H9 (cell line): ENCODE measurements at regions not wholly inside any gene's neighbourhood (a gene's known extent, or its start where the extent isn't known, plus 50 kb on each side); places are given as distances from the start of the nearest gene placed in this dataset.

ENCODE experiments used
- DNase-seq: peaks from one replicate; pipeline ENCODE4 v3.0.0-alpha.2; 2017
- H2AFZ ChIP-seq: one replicate; pipeline ENCODE4 v1.6.1; 2013; ENCODE audit warnings: mild to moderate bottlenecking, low read length, control low read depth, moderate library complexity
- H2AK5ac ChIP-seq: 2 replicates; pipeline ENCODE4 v1.6.1; 2013; ENCODE audit warnings: low read length, control low read depth, mixed read lengths; ENCODE audit not compliant: insufficient read length
- H2BK120ac ChIP-seq: one replicate; pipeline ENCODE4 v1.6.1; 2013; ENCODE audit warnings: low read depth, mild to moderate bottlenecking, low read length, control low read depth, inconsistent platforms; ENCODE audit not compliant: poor library complexity, severe bottlenecking
- H2BK12ac ChIP-seq: 2 replicates; pipeline ENCODE4 v1.6.1; 2013; ENCODE audit warnings: low read length, control low read depth, mixed read lengths, low read depth; ENCODE audit not compliant: insufficient read length
- H2BK15ac ChIP-seq: 2 replicates; pipeline ENCODE4 v1.6.1; 2013; ENCODE audit warnings: low read depth, low read length, control low read depth
- H2BK20ac ChIP-seq: one replicate; pipeline ENCODE4 v1.6.1; 2013; ENCODE audit warnings: low read depth, mild to moderate bottlenecking, low read length, control low read depth, inconsistent platforms; ENCODE audit not compliant: poor library complexity, severe bottlenecking
- H2BK5ac ChIP-seq: 2 replicates; pipeline ENCODE4 v1.6.1; 2013; ENCODE audit warnings: low read length, control low read depth, mixed read lengths; ENCODE audit not compliant: insufficient read length
- H3K14ac ChIP-seq: 2 replicates; pipeline ENCODE4 v1.6.1; 2013; ENCODE audit warnings: low read length, control low read depth; ENCODE audit not compliant: insufficient read depth
- H3K18ac ChIP-seq: 2 replicates; pipeline ENCODE4 v1.6.1; 2013; ENCODE audit warnings: low read depth, mild to moderate bottlenecking, mixed read lengths, low read length, control low read depth; ENCODE audit not compliant: insufficient read length
- H3K23ac ChIP-seq: 2 replicates; pipeline ENCODE4 v1.6.1; 2013; ENCODE audit warnings: low read length, control low read depth, mixed read lengths, low read depth; ENCODE audit not compliant: insufficient read length
- H3K23me2 ChIP-seq: 2 replicates; pipeline ENCODE4 v1.6.1; 2013; ENCODE audit warnings: low read depth, mild to moderate bottlenecking, mixed read lengths, low read length, control low read depth; ENCODE audit not compliant: insufficient read length, poor library complexity, severe bottlenecking
- H3K27ac ChIP-seq: 2 replicates; pipeline ENCODE4 v1.5.1; 2013; ENCODE audit warnings: low read length, control low read depth, mixed read lengths, low read depth; ENCODE audit not compliant: insufficient read length
- H3K27me3 ChIP-seq: 2 replicates; pipeline ENCODE4 v1.6.1; 2013; ENCODE audit warnings: low read length, control low read depth, inconsistent platforms; ENCODE audit not compliant: insufficient read depth
- H3K4ac ChIP-seq: 2 replicates; pipeline ENCODE4 v1.6.1; 2013; ENCODE audit warnings: low read depth, mild to moderate bottlenecking, control low read depth, inconsistent platforms, low read length, moderate library complexity
- H3K4me1 ChIP-seq: 2 replicates; pipeline ENCODE4 v1.6.1; 2013; ENCODE audit warnings: low read length, control low read depth, inconsistent platforms; ENCODE audit not compliant: insufficient read depth
- H3K4me2 ChIP-seq: 2 replicates; pipeline ENCODE4 v1.6.1; 2013; ENCODE audit warnings: low read length, control low read depth, mixed read lengths; ENCODE audit not compliant: insufficient read length, insufficient read depth
- H3K56ac ChIP-seq: 2 replicates; pipeline ENCODE4 v1.6.1; 2013; ENCODE audit warnings: low read depth, mild to moderate bottlenecking, mixed read lengths, low read length, control low read depth; ENCODE audit not compliant: insufficient read length
- H3K79me1 ChIP-seq: 2 replicates; pipeline ENCODE4 v1.6.1; 2013; ENCODE audit warnings: low read depth, mild to moderate bottlenecking, moderate library complexity, low read length, control low read depth, inconsistent platforms; ENCODE audit not compliant: insufficient read depth, poor library complexity, severe bottlenecking
- H3K79me2 ChIP-seq: 2 replicates; pipeline ENCODE4 v1.6.1; 2013; ENCODE audit warnings: low read length, control low read depth, inconsistent platforms; ENCODE audit not compliant: insufficient read depth
- H3K9ac ChIP-seq: 2 replicates; pipeline ENCODE4 v1.6.1; 2013; ENCODE audit warnings: low read length, control low read depth, mixed read lengths; ENCODE audit not compliant: insufficient read length; ENCODE audit errors: extremely low read depth
- H3K9me3 ChIP-seq: one replicate; pipeline ENCODE4 v1.6.1; 2013; ENCODE audit warnings: low read depth, low read length, inconsistent platforms; ENCODE audit not compliant: control insufficient read depth
- H3T11ph ChIP-seq: one replicate; pipeline ENCODE4 v1.6.1; 2013; ENCODE audit warnings: mild to moderate bottlenecking, low read length, control low read depth, inconsistent platforms
- H4K20me1 ChIP-seq: one replicate; pipeline ENCODE4 v1.6.1; 2013; ENCODE audit not compliant: control insufficient read depth, insufficient read length, insufficient read depth
- H4K5ac ChIP-seq: 2 replicates; pipeline ENCODE4 v1.6.1; 2013; ENCODE audit warnings: low read depth, mild to moderate bottlenecking, mixed read lengths, low read length, control low read depth; ENCODE audit not compliant: insufficient read length
- H4K8ac ChIP-seq: replicated peaks from 2 replicates; pipeline ENCODE4 v1.6.1; 2013; ENCODE audit warnings: low read length, control low read depth, mixed read lengths, low read depth; ENCODE audit not compliant: insufficient read length
- H4K91ac ChIP-seq: 2 replicates; pipeline ENCODE4 v1.6.1; 2013; ENCODE audit warnings: low read depth, mild to moderate bottlenecking, moderate library complexity, mixed read lengths, low read length, control low read depth; ENCODE audit not compliant: insufficient read length
- H3K27ac Mint-ChIP-seq, 3 experiments: 2 replicates in 2 of 3; 3 replicates in 1 of 3; pipeline ENCODE4 v1.8.0; 2020 to 2021; ENCODE audit warnings: mixed read lengths in 3 of 3, mild to moderate bottlenecking in 1 of 3, moderate library complexity in 1 of 3
- H3K27me3 Mint-ChIP-seq: 2 replicates; pipeline ENCODE4 v1.8.0; 2021; ENCODE audit warnings: low read depth, mild to moderate bottlenecking, moderate library complexity, mixed read lengths
- H3K36me3 Mint-ChIP-seq, 3 experiments: 2 replicates in 2 of 3; 3 replicates in 1 of 3; pipeline ENCODE4 v1.8.0; 2020 to 2021; ENCODE audit warnings: low read depth in 3 of 3, mixed read lengths in 3 of 3; ENCODE audit not compliant: insufficient read depth in 1 of 3
- H3K4me1 Mint-ChIP-seq, 2 experiments: 2 replicates each; pipeline ENCODE4 v1.8.0; 2020; ENCODE audit warnings: mixed read lengths in 2 of 2
- H3K4me3 Mint-ChIP-seq, 2 experiments: 2 replicates in 1 of 2; 3 replicates in 1 of 2; pipeline ENCODE4 v1.8.0; 2020 to 2021; ENCODE audit warnings: mild to moderate bottlenecking in 2 of 2, mixed read lengths in 2 of 2, moderate library complexity in 1 of 2
- H3K9me3 Mint-ChIP-seq, 2 experiments: 2 replicates in 1 of 2; 3 replicates in 1 of 2; pipeline ENCODE4 v1.8.0; 2020; ENCODE audit warnings: mild to moderate bottlenecking in 2 of 2, mixed read lengths in 2 of 2, moderate library complexity in 1 of 2
- TF ChIP-seq, protein P1 (sequence below): fragments of 200-600 bp; sonication (generic); conservative IDR thresholded peaks from 3 replicates; pipeline ENCODE4 v1.8.0; 2021; ENCODE audit warnings: antibody characterized with exemption, mild to moderate bottlenecking

DNA sequence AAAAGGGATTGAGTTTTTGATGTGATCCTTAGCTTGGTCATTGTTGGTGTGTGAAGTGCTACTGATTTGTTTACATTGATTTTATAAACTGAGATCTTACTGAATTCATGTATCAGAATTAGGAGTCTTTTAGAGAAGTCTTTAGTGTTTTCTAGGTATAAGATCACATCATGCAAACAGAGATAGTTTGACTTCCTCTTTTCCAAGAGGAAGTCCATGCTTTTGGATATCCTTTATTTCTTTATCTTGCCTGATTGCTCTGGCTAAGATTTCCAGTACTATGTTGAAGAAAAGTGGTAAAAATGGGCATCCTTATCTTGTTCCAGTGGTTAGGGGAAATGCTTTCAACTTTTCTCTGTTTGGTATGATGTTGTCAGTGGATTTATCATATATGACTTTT is 561.2 kb upstream of the SLITRK1 start:
- H3K4me1 ChIP-seq: no peaks in the 10 kb centered on the region
- H3K27me3 ChIP-seq: no peaks in the 10 kb centered on the region
- no peak for DNase-seq
- H3K27ac ChIP-seq: no peak overlapping the region
- H3K4me2 ChIP-seq: no peak overlapping the region
- H3K56ac ChIP-seq: no peak overlapping the region
- H3K79me2 ChIP-seq: no peaks in the 10 kb centered on the region
- H2AFZ ChIP-seq: no peak overlapping the region
- H3K18ac ChIP-seq: no peak overlapping the region
- H2BK12ac ChIP-seq: no peak overlapping the region
- H3T11ph ChIP-seq: no peak overlapping the region
- no peaks in the 10 kb centered on the region for H4K20me1 ChIP-seq
- H3K4me3 Mint-ChIP-seq: no peak overlapping the region
- H2BK120ac ChIP-seq: no peak overlapping the region
- H4K5ac ChIP-seq: no peak overlapping the region
- H2BK15ac ChIP-seq: no peak overlapping the region
- H2BK20ac ChIP-seq: no peak overlapping the region
- H3K9ac ChIP-seq: no peak overlapping the region
- H4K91ac ChIP-seq: no peak overlapping the region
- TF ChIP-seq, protein P1, sequence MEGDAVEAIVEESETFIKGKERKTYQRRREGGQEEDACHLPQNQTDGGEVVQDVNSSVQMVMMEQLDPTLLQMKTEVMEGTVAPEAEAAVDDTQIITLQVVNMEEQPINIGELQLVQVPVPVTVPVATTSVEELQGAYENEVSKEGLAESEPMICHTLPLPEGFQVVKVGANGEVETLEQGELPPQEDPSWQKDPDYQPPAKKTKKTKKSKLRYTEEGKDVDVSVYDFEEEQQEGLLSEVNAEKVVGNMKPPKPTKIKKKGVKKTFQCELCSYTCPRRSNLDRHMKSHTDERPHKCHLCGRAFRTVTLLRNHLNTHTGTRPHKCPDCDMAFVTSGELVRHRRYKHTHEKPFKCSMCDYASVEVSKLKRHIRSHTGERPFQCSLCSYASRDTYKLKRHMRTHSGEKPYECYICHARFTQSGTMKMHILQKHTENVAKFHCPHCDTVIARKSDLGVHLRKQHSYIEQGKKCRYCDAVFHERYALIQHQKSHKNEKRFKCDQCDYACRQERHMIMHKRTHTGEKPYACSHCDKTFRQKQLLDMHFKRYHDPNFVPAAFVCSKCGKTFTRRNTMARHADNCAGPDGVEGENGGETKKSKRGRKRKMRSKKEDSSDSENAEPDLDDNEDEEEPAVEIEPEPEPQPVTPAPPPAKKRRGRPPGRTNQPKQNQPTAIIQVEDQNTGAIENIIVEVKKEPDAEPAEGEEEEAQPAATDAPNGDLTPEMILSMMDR: no peak
- H3K9me3 ChIP-seq: no peaks in the 10 kb centered on the region
- H4K8ac ChIP-seq: no peak overlapping the region
- peaks cover 8 to 11% of the 10 kb centered on the region in 2 experiments for H3K4me1 Mint-ChIP-seq
- H3K9me3 Mint-ChIP-seq: peaks cover 0 to 2% of the 10 kb centered on the region in 2 experiments; a peak in 1 of 5 replicates
- H3K27me3 Mint-ChIP-seq: no peaks in the 10 kb centered on the region
- no peaks in the 10 kb centered on the region; a peak in 1 of 7 replicates for H3K36me3 Mint-ChIP-seq
- no peak overlapping the region for H2AK5ac ChIP-seq
- H3K79me1 ChIP-seq: no peaks in the 10 kb centered on the region
- no peak overlapping the region for H3K4ac ChIP-seq
- no peaks in the 10 kb centered on the region for H3K23me2 ChIP-seq
- no peak overlapping the region for H2BK5ac ChIP-seq
- H3K27ac Mint-ChIP-seq: no peak overlapping the region
- H3K14ac ChIP-seq: no peak overlapping the region
- no peak overlapping the region for H3K23ac ChIP-seq
